22Rv1 (cell line): ENCODE measurements at regions not wholly inside any gene's neighbourhood (a gene's known extent, or its start where the extent isn't known, plus 50 kb on each side); places are given as distances from the start of the nearest gene placed in this dataset.

Experiments
- H3K27ac ChIP-seq: fragments of 450-650 bp; 2 replicates; pipeline ENCODE4 v1.5.1; 2017
- ZFX ChIP-seq: fragments of 450-650 bp; IDR thresholded peaks from 2 replicates; pipeline ENCODE4 v1.6.1; 2017; ENCODE audit warnings: antibody characterized with exemption, borderline replicate concordance
- TF ChIP-seq, protein P1 (sequence below): fragments of 450-650 bp; IDR thresholded peaks from 2 replicates; pipeline ENCODE4 v1.5.1; 2017; ENCODE audit warnings: mild to moderate bottlenecking

DNA sequence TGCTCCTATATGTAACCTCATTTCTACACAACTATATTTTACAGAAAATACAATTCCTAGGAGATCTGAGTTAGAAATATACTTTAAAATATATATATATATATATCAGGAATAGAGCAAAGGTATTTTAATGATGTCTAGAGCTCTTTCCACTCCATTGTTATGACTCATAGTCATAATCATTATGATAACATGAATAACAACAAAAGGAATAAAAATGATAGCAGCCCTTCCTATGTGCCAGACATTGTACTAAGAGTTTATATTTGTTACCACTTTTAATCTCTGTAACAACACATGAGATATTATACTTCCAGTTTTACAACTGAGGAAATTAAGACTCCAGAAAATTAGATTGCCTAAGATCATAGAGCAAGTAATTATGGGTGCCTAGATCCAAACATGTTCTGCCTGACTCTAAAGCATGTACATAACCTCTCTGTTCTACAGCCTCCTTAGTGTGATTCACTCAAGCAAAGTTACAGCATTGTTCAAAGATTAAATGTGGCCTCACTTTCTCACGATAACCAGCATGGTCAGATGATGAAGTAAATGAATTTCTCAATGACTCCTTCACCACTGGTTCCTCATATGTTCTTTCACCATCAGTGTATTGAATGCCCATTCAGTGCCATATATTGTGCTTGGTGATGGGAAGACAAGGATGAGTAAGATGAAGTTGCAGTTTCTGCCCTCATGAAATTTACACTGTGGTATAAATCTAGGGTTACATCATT, 452.1 kb downstream of the EFNA5 start:
- TF ChIP-seq, protein P1, sequence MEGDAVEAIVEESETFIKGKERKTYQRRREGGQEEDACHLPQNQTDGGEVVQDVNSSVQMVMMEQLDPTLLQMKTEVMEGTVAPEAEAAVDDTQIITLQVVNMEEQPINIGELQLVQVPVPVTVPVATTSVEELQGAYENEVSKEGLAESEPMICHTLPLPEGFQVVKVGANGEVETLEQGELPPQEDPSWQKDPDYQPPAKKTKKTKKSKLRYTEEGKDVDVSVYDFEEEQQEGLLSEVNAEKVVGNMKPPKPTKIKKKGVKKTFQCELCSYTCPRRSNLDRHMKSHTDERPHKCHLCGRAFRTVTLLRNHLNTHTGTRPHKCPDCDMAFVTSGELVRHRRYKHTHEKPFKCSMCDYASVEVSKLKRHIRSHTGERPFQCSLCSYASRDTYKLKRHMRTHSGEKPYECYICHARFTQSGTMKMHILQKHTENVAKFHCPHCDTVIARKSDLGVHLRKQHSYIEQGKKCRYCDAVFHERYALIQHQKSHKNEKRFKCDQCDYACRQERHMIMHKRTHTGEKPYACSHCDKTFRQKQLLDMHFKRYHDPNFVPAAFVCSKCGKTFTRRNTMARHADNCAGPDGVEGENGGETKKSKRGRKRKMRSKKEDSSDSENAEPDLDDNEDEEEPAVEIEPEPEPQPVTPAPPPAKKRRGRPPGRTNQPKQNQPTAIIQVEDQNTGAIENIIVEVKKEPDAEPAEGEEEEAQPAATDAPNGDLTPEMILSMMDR: no peak
- TF ChIP-seq ZFX: no peak
- no peak overlapping the region for H3K27ac ChIP-seq

DNA sequence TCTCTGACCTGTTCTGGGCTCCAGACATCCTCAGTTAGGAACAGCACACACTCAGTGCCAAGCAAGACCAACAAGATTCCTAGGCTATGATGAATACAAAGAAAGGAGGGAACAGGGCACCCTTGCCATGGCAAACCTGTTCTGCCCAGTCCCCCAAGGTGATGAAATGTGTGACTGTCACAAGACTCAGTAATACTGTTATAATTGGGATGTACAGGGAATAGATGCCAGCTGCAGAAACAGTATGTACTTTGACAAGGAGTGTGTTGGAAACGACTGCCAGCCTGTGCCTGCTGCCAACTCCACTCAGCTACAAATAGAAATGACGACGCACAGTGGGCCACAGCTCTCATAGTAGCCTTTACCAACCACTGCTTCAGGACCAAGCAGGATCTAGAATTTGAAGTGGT, 453.0 kb downstream of the EFNA5 start:
- no peak overlapping the region for H3K27ac ChIP-seq

DNA sequence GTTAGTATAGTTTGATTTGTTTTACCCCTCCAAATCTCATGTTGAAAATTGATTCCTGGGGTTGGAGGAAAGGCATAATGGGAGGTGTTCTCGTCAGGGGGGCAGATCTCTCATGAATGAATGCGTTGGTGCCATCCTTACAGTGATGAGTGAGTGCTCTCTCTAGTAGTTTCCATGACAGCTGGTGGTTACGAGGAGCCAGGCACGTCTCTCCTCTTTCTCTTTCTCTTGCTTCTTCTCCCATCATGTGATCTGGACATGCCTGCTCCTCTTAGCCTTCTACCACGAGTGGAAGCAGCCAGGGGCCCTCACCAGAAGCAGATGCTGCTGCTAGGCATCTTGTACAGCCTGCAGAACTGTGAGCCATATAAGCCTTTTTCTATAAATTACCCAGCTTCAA, 454.1 kb downstream of the EFNA5 start:
- H3K27ac ChIP-seq: no peak overlapping the region
- TF ChIP-seq, protein P1: no peak
- TF ChIP-seq ZFX: no peak

More for the DNA sequence above, 453.0 kb downstream of the EFNA5 start:
- TF ChIP-seq ZFX: no peak
- TF ChIP-seq, protein P1: no peak

DNA sequence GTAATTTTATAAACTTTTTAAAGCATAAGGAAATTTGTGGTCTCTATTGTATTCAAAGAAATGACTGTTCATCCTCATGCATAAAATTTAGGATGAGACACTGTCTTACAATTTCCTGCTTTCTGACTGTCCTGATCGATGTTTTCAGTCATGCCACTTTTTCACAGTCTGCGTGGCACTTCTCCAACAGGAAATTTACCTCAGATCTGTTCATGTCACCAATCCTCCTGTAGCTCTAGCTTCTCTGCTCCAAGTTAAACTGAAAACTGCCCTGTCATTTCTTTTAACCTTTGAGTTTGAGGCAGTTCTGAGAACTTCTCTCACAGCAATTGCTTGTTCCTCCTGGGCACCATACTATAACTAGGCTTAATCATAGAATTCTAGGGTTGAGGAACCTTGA, 455.1 kb downstream of the EFNA5 start:
- H3K27ac ChIP-seq: no peak overlapping the region
- TF ChIP-seq, protein P1: no peak
- no peak for TF ChIP-seq ZFX

DNA sequence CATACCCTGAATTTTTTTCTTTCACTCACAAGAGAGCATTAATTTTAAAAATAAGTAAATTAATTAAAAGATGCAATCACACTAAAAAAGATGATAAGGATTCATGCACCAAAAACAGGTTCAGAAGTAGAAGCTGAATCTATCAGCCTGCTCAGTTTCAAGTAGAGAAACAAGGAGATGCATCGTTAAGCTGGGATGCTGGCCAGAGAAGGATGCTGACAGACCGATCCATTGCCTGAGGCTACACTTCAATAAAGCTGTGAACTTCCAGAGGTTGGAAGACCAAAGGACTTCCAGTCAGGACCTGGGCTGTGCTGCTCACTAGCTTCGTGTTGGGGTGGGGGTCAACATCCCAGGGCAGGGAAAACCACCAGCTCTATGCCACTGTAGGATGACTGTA, 457.7 kb downstream of the EFNA5 start:
- TF ChIP-seq, protein P1: no peak
- no peak for TF ChIP-seq ZFX
- no peak overlapping the region for H3K27ac ChIP-seq

DNA sequence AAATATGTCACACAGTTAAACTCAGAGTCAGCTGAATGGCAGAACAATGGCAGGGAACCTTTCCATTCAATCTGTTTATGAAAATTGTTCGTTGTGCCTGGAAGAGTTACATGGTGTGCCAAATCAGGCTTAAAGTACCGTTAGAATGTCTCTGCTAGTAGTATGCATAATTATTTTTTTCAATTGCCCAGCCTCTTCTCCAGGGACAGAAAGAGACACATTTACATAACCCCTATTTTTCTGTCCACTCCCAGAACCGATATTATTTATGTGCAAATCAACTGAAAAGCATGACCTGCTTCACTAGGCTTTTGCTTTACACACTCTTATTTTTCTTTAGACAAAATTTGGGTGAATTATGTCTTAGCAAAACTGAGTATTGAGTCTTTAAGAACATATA, 459.1 kb downstream of the EFNA5 start:
- TF ChIP-seq, protein P1: no peak
- TF ChIP-seq ZFX: no peak

DNA sequence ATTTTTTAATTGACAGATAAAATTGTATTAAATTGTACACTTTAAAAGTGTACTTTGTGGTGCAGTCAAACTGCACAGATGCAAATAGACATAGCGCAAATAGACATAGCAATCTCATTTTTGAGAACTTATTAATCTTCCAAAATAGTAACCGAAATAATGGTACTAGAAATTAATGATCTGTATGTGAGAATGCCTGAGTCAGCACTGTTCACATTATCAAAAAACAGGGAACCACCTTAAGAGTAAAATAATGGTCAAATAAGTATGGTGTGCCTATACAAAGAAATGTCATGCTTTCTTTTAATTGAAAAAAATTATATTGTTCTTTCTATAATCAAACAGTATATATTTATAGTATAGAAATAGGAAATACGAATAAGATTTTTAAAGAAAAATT, 461.9 kb downstream of the EFNA5 start:
- no peak for TF ChIP-seq ZFX
- TF ChIP-seq, protein P1: no peak
- no peak overlapping the region for H3K27ac ChIP-seq

More for the DNA sequence above, 459.1 kb downstream of the EFNA5 start:
- H3K27ac ChIP-seq: no peak overlapping the region
